ENCODE measurements at regions not wholly inside any gene's neighbourhood (a gene's known extent, or its start where the extent isn't known, plus 50 kb on each side); places are given as distances from the start of the nearest gene placed in this dataset.

GRCh38 chr1:222038971-222039370, 297.1 kb upstream of the DUSP10 start:
- H2BK5ac ChIP-seq (ENCODE audit: insufficient read length, low read length): no peak overlapping the region
- H3K14ac ChIP-seq (ENCODE audit: insufficient read depth, low read length): no peak overlapping the region
- H3K4me2 ChIP-seq (ENCODE audit: insufficient read depth, insufficient read length, low read length): no peak overlapping the region
- no peak overlapping the region for H3K56ac ChIP-seq (ENCODE audit: insufficient read length, low read depth, low read length)
- no peak overlapping the region for H3K18ac ChIP-seq (ENCODE audit: insufficient read length, low read depth, low read length)
- H2BK12ac ChIP-seq (ENCODE audit: insufficient read length, low read depth, low read length): no peak overlapping the region
- Mint-ChIP-seq H3K27me3 (ENCODE audit: low read depth) (no peaks in the 10 kb centered on the region), H3K4me1 (0 out of 4 replicates have a peak, but pooled peaks cover 0 to 3% of the 10 kb centered on the region in 2 experiments), H3K27ac (peak overlapping the region in 1 of 3 experiments; percentile 75; a peak in 3 of 7 replicates), H3K4me3 (no peak overlapping the region), H3K9me3 (no peaks in the 10 kb centered on the region), H3K36me3 (ENCODE audit: insufficient read depth in 1 of 3, low read depth in 3 of 3) (no peaks in the 10 kb centered on the region; a peak in 1 of 7 replicates)
- H4K5ac ChIP-seq (ENCODE audit: insufficient read length, low read depth, low read length): no peak overlapping the region
- no peaks in the 10 kb centered on the region for H3K23me2 ChIP-seq (ENCODE audit: insufficient read length, low read depth, low read length, poor library complexity, severe bottlenecking)
- H3K23ac ChIP-seq (ENCODE audit: insufficient read length, low read depth, low read length): no peak overlapping the region
- no peak overlapping the region for H3K4ac ChIP-seq (ENCODE audit: low read depth, low read length)
- no peaks in the 10 kb centered on the region for H3K79me2 ChIP-seq (ENCODE audit: insufficient read depth, low read length)
- H2AFZ ChIP-seq (ENCODE audit: low read length): no peak overlapping the region
- no peak overlapping the region for H2AK5ac ChIP-seq (ENCODE audit: insufficient read length, low read length)
- no peak for TF ChIP-seq CTCF (conservative IDR thresholded peaks at IDR 0.05)
- H3K9me3 ChIP-seq (ENCODE audit: control insufficient read depth, low read depth, low read length): no peaks in the 10 kb centered on the region
- no peaks in the 10 kb centered on the region for H3K27me3 ChIP-seq (ENCODE audit: insufficient read depth, low read length)
- no peak overlapping the region for H4K91ac ChIP-seq (ENCODE audit: insufficient read length, low read depth, low read length)
- WGBS (ENCODE audit: extremely low coverage, insufficient read length, low lambda C conversion rate): no CpG with 5 or more reads among the region's 3 CpGs
- H3K27ac ChIP-seq (ENCODE audit: insufficient read length, low read depth, low read length): no peak overlapping the region
- H3K4me1 ChIP-seq (ENCODE audit: insufficient read depth, low read length): no peaks in the 10 kb centered on the region
- H3K9ac ChIP-seq (ENCODE audit: extremely low read depth, insufficient read length, low read length): no peak overlapping the region
- no peaks in the 10 kb centered on the region for H4K20me1 ChIP-seq (ENCODE audit: control insufficient read depth, insufficient read depth, insufficient read length)
- no peak overlapping the region for H2BK15ac ChIP-seq (ENCODE audit: low read depth, low read length)
- no peaks in the 10 kb centered on the region for H3K79me1 ChIP-seq (ENCODE audit: insufficient read depth, low read depth, low read length, poor library complexity, severe bottlenecking)
- no peak overlapping the region for H2BK20ac ChIP-seq (ENCODE audit: low read depth, low read length, poor library complexity, severe bottlenecking)
- H3T11ph ChIP-seq (ENCODE audit: low read length): no peak overlapping the region
- no peak for DNase-seq
- H4K8ac ChIP-seq (replicated peaks; ENCODE audit: insufficient read length, low read depth, low read length): no peak overlapping the region
- H2BK120ac ChIP-seq (ENCODE audit: low read depth, low read length, poor library complexity, severe bottlenecking): no peak overlapping the region
